Suprapubic skin (tissue), 3 donors: ENCODE measurements at regions not wholly inside any gene's neighbourhood (a gene's known extent, or its start where the extent isn't known, plus 50 kb on each side); places are given as distances from the start of the nearest gene placed in this dataset.

Experiments used
- EP300 ChIP-seq: sonication (generic); formaldehyde crosslinking; IDR thresholded peaks from one replicate; pipeline ENCODE4 v1.6.1; 2017; ENCODE audit warnings: antibody characterized with exemption
- POLR2A ChIP-seq, 2 donors: fragments of 450-650 bp; IDR thresholded peaks; one replicate each; pipeline ENCODE4 v1.6.1; 2017; ENCODE audit warnings: antibody characterized with exemption in 2 of 2, mild to moderate bottlenecking in 2 of 2, moderate library complexity in 2 of 2
- TF ChIP-seq, protein P1 (sequence below), 2 donors: fragments of 200-600 bp in 1 of 2; fragments of 450-650 bp in 1 of 2; sonication (generic) in 1 of 2; IDR thresholded peaks; one replicate each; pipeline ENCODE4 v1.5.1; 2016 to 2019; ENCODE audit warnings: antibody characterized with exemption in 2 of 2, mild to moderate bottlenecking in 1 of 2, moderate library complexity in 1 of 2

DNA sequence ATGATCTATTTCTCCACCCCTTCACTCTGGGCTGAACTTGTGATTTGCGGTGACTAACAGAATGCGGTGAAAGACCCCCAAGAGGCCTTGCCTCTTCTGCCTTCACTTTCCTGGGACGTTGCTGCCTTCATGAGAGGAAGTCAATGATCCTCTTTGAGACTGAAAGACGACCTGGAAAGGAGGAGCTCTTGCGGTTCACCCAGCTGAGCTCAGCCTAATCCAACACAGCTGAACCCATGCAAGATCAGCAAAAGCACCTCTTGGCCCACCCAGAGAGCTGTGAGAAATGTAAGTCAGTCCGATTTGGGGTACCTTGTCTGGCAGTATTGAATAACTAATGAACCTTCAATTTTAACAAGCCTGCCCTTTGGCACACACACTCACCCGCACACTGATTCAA lies 767.4 kb upstream of the TPTE start:
- TF ChIP-seq, protein P1, sequence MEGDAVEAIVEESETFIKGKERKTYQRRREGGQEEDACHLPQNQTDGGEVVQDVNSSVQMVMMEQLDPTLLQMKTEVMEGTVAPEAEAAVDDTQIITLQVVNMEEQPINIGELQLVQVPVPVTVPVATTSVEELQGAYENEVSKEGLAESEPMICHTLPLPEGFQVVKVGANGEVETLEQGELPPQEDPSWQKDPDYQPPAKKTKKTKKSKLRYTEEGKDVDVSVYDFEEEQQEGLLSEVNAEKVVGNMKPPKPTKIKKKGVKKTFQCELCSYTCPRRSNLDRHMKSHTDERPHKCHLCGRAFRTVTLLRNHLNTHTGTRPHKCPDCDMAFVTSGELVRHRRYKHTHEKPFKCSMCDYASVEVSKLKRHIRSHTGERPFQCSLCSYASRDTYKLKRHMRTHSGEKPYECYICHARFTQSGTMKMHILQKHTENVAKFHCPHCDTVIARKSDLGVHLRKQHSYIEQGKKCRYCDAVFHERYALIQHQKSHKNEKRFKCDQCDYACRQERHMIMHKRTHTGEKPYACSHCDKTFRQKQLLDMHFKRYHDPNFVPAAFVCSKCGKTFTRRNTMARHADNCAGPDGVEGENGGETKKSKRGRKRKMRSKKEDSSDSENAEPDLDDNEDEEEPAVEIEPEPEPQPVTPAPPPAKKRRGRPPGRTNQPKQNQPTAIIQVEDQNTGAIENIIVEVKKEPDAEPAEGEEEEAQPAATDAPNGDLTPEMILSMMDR (IDR thresholded peaks at IDR 0.05), result no peak
- TF ChIP-seq POLR2A (IDR thresholded peaks at IDR 0.05), result no peak
- no peak for TF ChIP-seq EP300
